GM18502 (cell line): ENCODE measurements at regions not wholly inside any gene's neighbourhood (a gene's known extent, or its start where the extent isn't known, plus 50 kb on each side); places are given as distances from the start of the nearest gene placed in this dataset.
"Not testable (repeated sequence)": the region's sequence is repeated elsewhere in the genome, so short reads cannot be mapped to it uniquely, and the experiment has no call there.

Experiments
- ATAC-seq: cut with Tn5 transposase; IDR thresholded peaks from one replicate; pipeline ENCODE4 v1.9.1; 2021; ENCODE audit warnings: mild to moderate bottlenecking; ENCODE audit not compliant: unreplicated experiment, poor library complexity

- ATAC-seq, result no peak
Observed at GRCh38 chr2:129831018-129831417, 148.4 kb upstream of the RAB6C start.

DNA sequence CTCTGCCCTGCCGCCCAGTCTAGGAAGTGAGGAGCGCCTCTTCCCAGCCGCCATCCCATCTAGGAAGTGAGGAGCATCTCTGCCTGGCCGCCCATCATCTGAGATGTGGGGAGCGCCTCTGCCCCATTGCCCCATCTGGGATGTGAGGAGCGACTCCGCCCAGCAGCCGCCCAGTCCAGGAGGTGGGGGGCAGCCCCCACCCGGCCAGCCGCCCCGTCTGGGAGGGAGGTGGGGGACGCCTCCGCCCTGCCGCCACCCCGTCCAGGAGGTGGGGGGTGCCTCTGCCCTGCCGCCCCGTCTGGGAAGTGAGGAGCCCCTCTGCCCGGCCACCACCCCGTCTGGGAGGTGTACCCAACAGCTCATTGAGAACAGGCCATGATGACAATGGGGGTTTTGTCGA is 146.0 kb upstream of the RAB6C start:
- not testable (repeated sequence) for ATAC-seq

- ATAC-seq, result no peak
Observed at GRCh38 chr2:129847043-129847442, 132.4 kb upstream of the RAB6C start.

GRCh38 chr2:129849559-129850160 is 129.8 kb upstream of the RAB6C start:
- peak; percentile 87 for ATAC-seq

- no peak for ATAC-seq
Observed at GRCh38 chr2:129857200-129857599, 122.3 kb upstream of the RAB6C start.

- no peak for ATAC-seq
Observed at GRCh38 chr2:129859175-129859574, 120.3 kb upstream of the RAB6C start.

DNA sequence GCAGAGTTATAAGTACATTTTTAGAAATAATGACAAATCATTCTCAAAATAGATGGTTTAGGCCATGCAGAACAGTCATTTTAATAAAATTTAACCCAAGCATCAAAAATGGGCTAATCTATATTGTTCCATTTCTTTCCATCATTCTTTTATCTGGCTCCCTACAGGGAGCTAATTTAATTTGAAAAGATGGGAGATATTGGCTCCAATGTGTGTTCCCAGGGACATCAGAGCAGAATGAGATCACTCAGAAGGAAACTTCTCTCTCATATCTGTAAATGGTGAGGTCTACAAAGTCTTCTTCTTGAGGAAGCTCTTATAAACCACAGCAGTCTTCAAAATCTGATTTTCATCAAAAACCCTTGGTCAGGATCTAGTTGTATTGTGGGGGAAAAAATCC is 119.4 kb upstream of the RAB6C start:
- no peak for ATAC-seq

GRCh38 chr2:129861666-129862288 is 117.7 kb upstream of the RAB6C start:
- ATAC-seq, result no peak

- ATAC-seq, result no peak
Observed at GRCh38 chr2:129862668-129863067, 116.8 kb upstream of the RAB6C start.

GRCh38 chr2:129863350-129863749 is 116.1 kb upstream of the RAB6C start:
- no peak for ATAC-seq

GRCh38 chr2:129864719-129865118 is 114.7 kb upstream of the RAB6C start:
- ATAC-seq, result no peak

DNA sequence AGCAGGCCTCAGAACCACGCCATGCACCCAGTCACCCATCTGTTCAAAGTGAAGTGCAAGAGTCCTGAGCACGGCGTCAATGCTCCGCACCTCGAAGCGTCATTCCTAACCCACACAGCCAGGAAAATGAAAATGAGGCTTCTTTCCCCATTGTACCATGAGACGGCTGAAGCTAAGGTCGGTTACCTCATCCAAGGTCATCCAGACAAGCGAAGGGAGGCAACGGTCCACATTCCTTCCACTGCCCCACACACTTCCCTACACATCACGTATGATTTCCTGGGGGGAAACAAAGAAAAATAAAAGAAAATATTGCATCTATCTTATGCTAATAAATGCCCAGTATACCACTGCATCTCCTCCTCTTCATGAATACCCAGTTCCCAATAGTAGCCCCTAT is 113.5 kb upstream of the RAB6C start:
- ATAC-seq, result no peak

DNA sequence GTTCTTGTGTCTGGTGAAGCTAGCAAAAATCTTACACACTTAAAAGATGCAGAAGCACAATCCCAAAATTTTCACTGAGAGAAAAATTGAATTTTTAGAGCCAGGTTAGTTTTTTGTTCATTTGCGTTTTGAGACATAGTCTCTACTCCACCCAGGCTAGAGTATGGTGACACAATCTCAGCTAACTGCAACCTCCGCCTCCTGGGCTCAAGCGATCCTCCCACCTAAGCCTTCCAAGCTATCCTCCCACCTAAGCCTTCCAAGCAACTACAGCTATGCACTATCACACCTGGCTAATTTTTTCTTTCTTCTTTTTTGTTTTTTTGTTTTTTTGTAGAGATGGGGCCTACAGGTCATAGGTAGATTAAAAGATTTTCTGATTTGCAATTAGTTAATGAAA is 113.1 kb upstream of the RAB6C start:
- no peak for ATAC-seq

DNA sequence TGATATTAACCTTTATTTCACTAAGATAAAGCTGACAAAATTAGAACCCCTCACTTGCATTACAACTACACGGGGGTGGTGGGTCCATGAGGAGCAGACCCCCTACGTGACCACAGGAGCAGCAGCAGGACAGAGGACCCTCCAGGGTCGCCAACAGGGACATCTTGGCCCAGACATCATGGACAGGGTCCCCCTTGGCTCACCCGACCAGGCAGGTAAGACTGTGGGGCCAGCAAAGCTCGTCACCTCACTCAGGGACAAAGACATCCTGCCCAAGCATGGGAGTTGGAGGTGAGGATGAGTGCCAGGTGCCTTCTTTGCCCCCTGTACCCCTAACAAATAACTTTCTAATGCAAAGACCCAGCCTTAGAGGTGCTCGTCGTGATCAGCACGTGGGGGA is 111.3 kb upstream of the RAB6C start:
- no peak for ATAC-seq

DNA sequence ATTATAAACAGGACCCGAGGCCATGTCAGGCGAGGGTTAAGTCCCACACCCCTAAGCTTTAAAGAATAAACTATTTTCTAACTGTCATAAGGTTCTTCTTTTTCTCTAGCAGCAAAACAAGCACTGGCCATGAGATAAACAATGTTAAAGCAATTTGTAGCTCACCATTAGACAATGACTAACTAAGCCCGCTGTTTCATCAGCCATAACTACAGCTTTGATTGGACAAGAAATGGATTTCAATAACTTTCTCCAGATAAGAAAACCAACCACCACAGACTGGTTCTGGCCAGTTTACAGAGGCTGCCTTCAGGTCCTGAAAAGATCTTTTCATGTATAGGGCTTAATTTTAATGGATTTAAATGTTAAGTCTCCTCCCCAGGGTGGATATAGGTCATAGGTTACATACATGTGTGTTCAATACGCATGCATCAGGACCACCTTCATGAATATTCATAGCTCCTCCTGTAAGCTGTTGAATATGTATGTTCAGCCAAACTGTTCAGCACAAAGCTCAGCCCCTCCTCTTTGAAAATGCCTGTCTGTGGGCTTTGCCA is 108.7 kb upstream of the RAB6C start:
- no peak for ATAC-seq

GRCh38 chr2:129872446-129872845 is 107.0 kb upstream of the RAB6C start:
- ATAC-seq, result no peak

- no peak for ATAC-seq
Observed at GRCh38 chr2:129876541-129876940, 102.9 kb upstream of the RAB6C start.

DNA sequence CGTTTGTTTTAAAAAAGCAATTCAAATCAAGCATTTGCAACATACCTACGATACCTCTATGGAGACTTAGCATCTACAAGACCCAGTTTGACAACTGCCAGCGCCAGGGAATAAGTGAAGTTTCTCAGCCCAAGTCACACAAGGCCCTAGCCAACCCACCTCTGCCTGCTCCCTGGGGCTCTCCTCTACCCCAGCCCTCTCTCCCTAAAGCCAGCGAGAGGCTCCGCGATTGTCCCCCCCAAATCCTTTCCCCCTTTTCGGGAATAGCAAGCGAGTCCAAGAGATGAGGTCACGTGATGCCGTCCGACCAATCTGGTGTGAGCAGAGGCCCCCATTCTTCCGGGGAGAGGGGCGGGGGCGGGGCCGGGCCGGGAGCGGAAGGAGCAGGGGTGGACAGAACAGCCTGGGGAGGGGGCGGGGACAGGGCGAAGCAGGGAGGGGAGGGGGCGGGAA is 102.2 kb upstream of the RAB6C start:
- peak; percentile 83 for ATAC-seq

GRCh38 chr2:129877795-129878775 is 101.4 kb upstream of the RAB6C start:
- ATAC-seq, result peak; percentile 42

- no peak for ATAC-seq
Observed at GRCh38 chr2:129879614-129880180, 99.8 kb upstream of the RAB6C start.
